ENCODE measurements at regions not wholly inside any gene's neighbourhood (a gene's known extent, or its start where the extent isn't known, plus 50 kb on each side); places are given as distances from the start of the nearest gene placed in this dataset.

GRCh38 chr9:73006986-73007385, 54.1 kb upstream of the ALDH1A1 start:
- Histone ChIP-seq H3K56ac (ENCODE audit: extremely low read depth, insufficient read depth, low read length) (no peak overlapping the region), H3K27ac (ENCODE audit: insufficient read depth, low read length) (no peak overlapping the region), H2BK5ac (ENCODE audit: low read depth, low read length, poor library complexity, severe bottlenecking) (no peak overlapping the region), H3K23ac (ENCODE audit: low read depth, low read length) (no peak overlapping the region), H4K20me1 (ENCODE audit: insufficient read depth, low read length) (no peaks in the 10 kb centered on the region), H2BK20ac (ENCODE audit: low read depth, low read length) (no peak overlapping the region), H2AK9ac (replicated peaks; ENCODE audit: low read depth, low read length, poor library complexity) (no peak overlapping the region), H4K8ac (ENCODE audit: low read depth in 2 of 2, low read length in 2 of 2) (no peak overlapping the region), H4K5ac (ENCODE audit: low read depth, low read length) (no peak overlapping the region), H2BK15ac (ENCODE audit: low read depth, low read length) (no peak overlapping the region), H3K9ac (ENCODE audit: low read depth, low read length) (no peak overlapping the region), H3K9me3 (ENCODE audit: control insufficient read depth, insufficient read depth, low read length) (no peaks in the 10 kb centered on the region), H3K79me1 (ENCODE audit: low read depth in 1 of 2, low read length in 2 of 2) (no peaks in the 10 kb centered on the region), H3K36me3 (ENCODE audit: control insufficient read depth, insufficient read depth, low read length) (no peaks in the 10 kb centered on the region), H2AFZ (replicated peaks; ENCODE audit: low read length, poor library complexity) (no peak overlapping the region), H3K4me1 (ENCODE audit: control insufficient read depth, insufficient read depth, low read length) (no peaks in the 10 kb centered on the region), H3K14ac (replicated peaks; ENCODE audit: low read depth, low read length) (no peak overlapping the region), H3K18ac (ENCODE audit: low read depth, low read length) (no peak overlapping the region), H3K4me2 (ENCODE audit: low read depth, low read length) (no peak overlapping the region), H3K4ac (ENCODE audit: low read depth, low read length) (no peak overlapping the region), H3K27me3 (ENCODE audit: control insufficient read depth, insufficient read depth, low read length) (no peaks in the 10 kb centered on the region; the same call in 1 of the 2 replicates), H3K4me3 (ENCODE audit: insufficient read depth, low read depth, low read length) (no peak overlapping the region), H4K91ac (ENCODE audit: insufficient read depth, low read depth, low read length) (no peak overlapping the region), H3K9me1 (ENCODE audit: insufficient read depth, low read length) (no peaks in the 10 kb centered on the region), H2BK120ac (ENCODE audit: low read depth, low read length) (no peak overlapping the region), H2AK5ac (ENCODE audit: low read depth, low read length) (no peak overlapping the region)
- no peak for ATAC-seq (ENCODE audit: low read depth)
- POLR2A ChIA-PET (ENCODE audit: unreplicated experiment) = no interaction called here
- intact Hi-C loops (cut with micrococcal nuclease) (no loop called here), dilution Hi-C loops (cut with HindIII; ENCODE audit: low sequenced_read_pairs, unreplicated experiment) (no loop called here), in situ Hi-C loops (cut with MboI; ENCODE audit: low sequenced_read_pairs) (no loop called here)
- no TSS peak for BruUV-seq (replicated peaks)
- WGBS, 2 experiments (ENCODE audit: extremely low coverage in 2 of 2, insufficient read length in 1 of 2) = no CpG with 5 or more reads among the region's 2 CpGs
- TF ChIP-seq POLR2A (IDR thresholded peaks at IDR 0.05; ENCODE audit: low read depth, low read length) = no peak
- TF ChIP-seq SMC3 (IDR thresholded peaks at IDR 0.05; ENCODE audit: low read depth, low read length) = no peak
- TF ChIP-seq RAD21 (IDR thresholded peaks at IDR 0.05; ENCODE audit: low read length) = no peak
- TF ChIP-seq MAFK (IDR thresholded peaks at IDR 0.05; ENCODE audit: low read depth, low read length) = no peak
- no peak for TF ChIP-seq NFE2L2 (IDR thresholded peaks at IDR 0.05; ENCODE audit: low read depth, low read length)
- TF ChIP-seq CHD1 (IDR thresholded peaks at IDR 0.05; ENCODE audit: low read depth, low read length) = no peak
- TF ChIP-seq BHLHE40 (IDR thresholded peaks at IDR 0.05; ENCODE audit: low read depth, low read length) = no peak
- TF ChIP-seq RCOR1 (IDR thresholded peaks at IDR 0.05; ENCODE audit: insufficient replicate concordance, low read length) = no peak
- TF ChIP-seq RFX5 (IDR thresholded peaks at IDR 0.05; ENCODE audit: low read depth, low read length) = no peak
- TF ChIP-seq MXI1 (IDR thresholded peaks at IDR 0.05; ENCODE audit: borderline replicate concordance, low read depth, low read length) = no peak
- TF ChIP-seq CTCF (conservative IDR thresholded peaks at IDR 0.05; ENCODE audit: low read depth, low read length) = no peak
- TF ChIP-seq MAZ (IDR thresholded peaks at IDR 0.05; ENCODE audit: borderline replicate concordance, low read depth, low read length) = no peak
- TF ChIP-seq, protein P1, sequence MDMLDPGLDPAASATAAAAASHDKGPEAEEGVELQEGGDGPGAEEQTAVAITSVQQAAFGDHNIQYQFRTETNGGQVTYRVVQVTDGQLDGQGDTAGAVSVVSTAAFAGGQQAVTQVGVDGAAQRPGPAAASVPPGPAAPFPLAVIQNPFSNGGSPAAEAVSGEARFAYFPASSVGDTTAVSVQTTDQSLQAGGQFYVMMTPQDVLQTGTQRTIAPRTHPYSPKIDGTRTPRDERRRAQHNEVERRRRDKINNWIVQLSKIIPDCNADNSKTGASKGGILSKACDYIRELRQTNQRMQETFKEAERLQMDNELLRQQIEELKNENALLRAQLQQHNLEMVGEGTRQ (IDR thresholded peaks at IDR 0.05; ENCODE audit: low read depth, low read length) = no peak
- no peak for TF ChIP-seq ELK1 (IDR thresholded peaks at IDR 0.05; ENCODE audit: borderline replicate concordance, low read depth, low read length)
- TF ChIP-seq FOS (IDR thresholded peaks at IDR 0.05; ENCODE audit: low read depth, low read length) = no peak
- no peak for TF ChIP-seq CEBPB (IDR thresholded peaks at IDR 0.05; ENCODE audit: low read depth, low read length)
- CTCF ChIA-PET = no interaction called here
- no peak for DNase-seq

All from IMR-90 (cell line).